ENCODE measurements at regions not wholly inside any gene's neighbourhood (a gene's known extent, or its start where the extent isn't known, plus 50 kb on each side); places are given as distances from the start of the nearest gene placed in this dataset.

GRCh38 chr11:109527496-109527895 is 105.5 kb downstream of the C11orf87 start:
- TF ChIP-seq CTCF (IDR thresholded peaks at IDR 0.05) (no peak), POLR2A (IDR thresholded peaks at IDR 0.05) (no peak)
